ENCODE measurements at regions not wholly inside any gene's neighbourhood (a gene's known extent, or its start where the extent isn't known, plus 50 kb on each side); places are given as distances from the start of the nearest gene placed in this dataset.

DNA sequence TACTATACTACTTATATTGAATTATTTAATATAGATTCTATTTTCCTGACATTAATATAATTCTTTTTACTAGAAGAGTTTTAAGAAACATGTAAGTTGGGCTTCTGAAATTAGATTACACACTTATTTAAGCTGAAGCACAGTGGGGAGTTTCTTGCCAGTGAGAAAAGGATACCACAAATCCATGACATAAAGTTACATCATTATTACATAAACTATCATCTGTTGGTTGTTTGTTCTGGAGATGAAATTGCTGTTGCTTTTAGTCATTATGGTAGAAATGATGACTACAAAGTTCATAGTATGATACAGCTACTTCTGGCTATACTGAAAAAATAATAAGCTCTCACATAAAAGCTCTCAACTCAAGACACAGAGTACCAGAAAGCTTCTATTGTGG, 880.4 kb downstream of the PCDH18 start:
- H2AFZ ChIP-seq: no peak overlapping the region
- BruUV-seq (replicated peaks): no TSS peak
- no peaks in the 10 kb centered on the region for H3K79me2 ChIP-seq (ENCODE audit: low read depth)
- no peak overlapping the region for H3K27ac ChIP-seq
- H3K9me3 ChIP-seq (ENCODE audit: insufficient read depth, low read depth): no peaks in the 10 kb centered on the region
- CTCF ChIA-PET: no interaction called here
- TF ChIP-seq CTCF (conservative IDR thresholded peaks at IDR 0.05) (no peak), EZH2 (IDR thresholded peaks at IDR 0.05; ENCODE audit: low read depth) (no peak)
- no peak for DNase-seq
- H3K36me3 ChIP-seq (ENCODE audit: low read depth): no peaks in the 10 kb centered on the region
- no peaks in the 10 kb centered on the region for H3K9me2 ChIP-seq (ENCODE audit: insufficient read depth)
- no peaks in the 10 kb centered on the region for H3F3A ChIP-seq (ENCODE audit: insufficient read depth, low read depth)
- intact Hi-C loops (cut with micrococcal nuclease; ENCODE audit: unreplicated experiment): no loop called here
- H3K4me2 ChIP-seq: no peak overlapping the region
- no peaks in the 10 kb centered on the region for H3K27me3 ChIP-seq (ENCODE audit: insufficient read depth, low read depth)
- no peaks in the 10 kb centered on the region for H4K20me1 ChIP-seq (ENCODE audit: insufficient read depth)
- POLR2A ChIA-PET (ENCODE audit: unreplicated experiment): no interaction called here
- no peak overlapping the region for H3K4me3 ChIP-seq
- H3K4me1 ChIP-seq (replicated peaks; ENCODE audit: insufficient read depth): no peaks in the 10 kb centered on the region

DNA sequence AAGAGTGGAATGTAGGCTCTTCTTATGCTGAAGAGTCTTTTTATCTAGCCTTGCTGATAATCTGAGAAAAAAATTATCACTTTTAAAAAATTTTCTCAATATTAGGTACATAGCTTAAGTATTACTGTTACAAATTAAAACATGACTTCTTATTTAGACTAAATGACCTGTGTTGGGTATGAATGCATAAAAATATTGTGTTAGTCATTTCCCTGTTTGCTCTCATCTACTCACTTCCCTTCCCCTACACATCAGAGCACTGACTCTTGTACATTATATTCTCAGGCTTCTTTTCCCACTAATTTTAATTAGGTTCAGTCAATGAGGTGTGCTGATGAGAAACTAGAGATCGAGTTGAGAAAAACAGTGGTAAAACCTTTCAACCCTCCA, 881.0 kb downstream of the PCDH18 start:
- Histone ChIP-seq H3K79me2 (ENCODE audit: low read depth) (no peaks in the 10 kb centered on the region), H3K9me2 (ENCODE audit: insufficient read depth) (no peaks in the 10 kb centered on the region), H3K4me3 (no peak overlapping the region), H3K27me3 (ENCODE audit: insufficient read depth, low read depth) (no peaks in the 10 kb centered on the region), H3K4me1 (replicated peaks; ENCODE audit: insufficient read depth) (no peaks in the 10 kb centered on the region), H3K9me3 (ENCODE audit: insufficient read depth, low read depth) (no peaks in the 10 kb centered on the region), H4K20me1 (ENCODE audit: insufficient read depth) (no peaks in the 10 kb centered on the region), H3F3A (ENCODE audit: insufficient read depth, low read depth) (no peaks in the 10 kb centered on the region), H3K4me2 (no peak overlapping the region), H3K36me3 (ENCODE audit: low read depth) (no peaks in the 10 kb centered on the region), H3K27ac (no peak overlapping the region), H2AFZ (no peak overlapping the region)
- TF ChIP-seq CTCF (conservative IDR thresholded peaks at IDR 0.05): no peak
- TF ChIP-seq EZH2 (IDR thresholded peaks at IDR 0.05; ENCODE audit: low read depth): no peak
- no TSS peak for BruUV-seq (replicated peaks)
- no peak for DNase-seq
- intact Hi-C loops (cut with micrococcal nuclease; ENCODE audit: unreplicated experiment): no loop called here
- ChIA-PET CTCF (no interaction called here), POLR2A (ENCODE audit: unreplicated experiment) (no interaction called here)

- Histone ChIP-seq H4K20me1 (ENCODE audit: insufficient read depth) (no peaks in the 10 kb centered on the region), H3K9me3 (ENCODE audit: insufficient read depth, low read depth) (no peaks in the 10 kb centered on the region), H2AFZ (no peak overlapping the region), H3K36me3 (ENCODE audit: low read depth) (no peaks in the 10 kb centered on the region), H3K79me2 (ENCODE audit: low read depth) (no peaks in the 10 kb centered on the region), H3K4me2 (no peak overlapping the region), H3K27me3 (ENCODE audit: insufficient read depth, low read depth) (no peaks in the 10 kb centered on the region), H3K4me3 (no peak overlapping the region), H3F3A (ENCODE audit: insufficient read depth, low read depth) (no peaks in the 10 kb centered on the region), H3K27ac (no peak overlapping the region), H3K4me1 (replicated peaks; ENCODE audit: insufficient read depth) (no peaks in the 10 kb centered on the region), H3K9me2 (ENCODE audit: insufficient read depth) (no peaks in the 10 kb centered on the region)
- intact Hi-C loops (cut with micrococcal nuclease; ENCODE audit: unreplicated experiment): no loop called here
- no peak for DNase-seq
- ChIA-PET POLR2A (ENCODE audit: unreplicated experiment) (no interaction called here), CTCF (no interaction called here)
- no TSS peak for BruUV-seq (replicated peaks)
- TF ChIP-seq CTCF (conservative IDR thresholded peaks at IDR 0.05): no peak
- no peak for TF ChIP-seq EZH2 (IDR thresholded peaks at IDR 0.05; ENCODE audit: low read depth)
Observed at GRCh38 chr4:136650541-136651277, 881.6 kb downstream of the PCDH18 start.

Measured in PC-9 (cell line).